Astrocyte (in vitro differentiated cells and primary cell): ENCODE measurements at regions not wholly inside any gene's neighbourhood (a gene's known extent, or its start where the extent isn't known, plus 50 kb on each side); places are given as distances from the start of the nearest gene placed in this dataset.

Experiments
- CTCF ChIP-seq: IDR thresholded peaks from 2 replicates; pipeline ENCODE4 v1.5.1; 2011; ENCODE audit warnings: low read depth, mild to moderate bottlenecking, inconsistent platforms, low read length, moderate library complexity; ENCODE audit not compliant: insufficient read depth
- EZH2 ChIP-seq: IDR thresholded peaks from 2 replicates; pipeline ENCODE4 v1.6.1; 2012; ENCODE audit warnings: mild to moderate bottlenecking, low read length, inconsistent platforms; ENCODE audit not compliant: insufficient read depth

- TF ChIP-seq CTCF (no peak), EZH2 (no peak)
These were observed 212.8 kb upstream of the ATP10B start for GRCh38 chr5:161064781-161065180.
